ENCODE measurements at regions not wholly inside any gene's neighbourhood (a gene's known extent, or its start where the extent isn't known, plus 50 kb on each side); places are given as distances from the start of the nearest gene placed in this dataset.

DNA sequence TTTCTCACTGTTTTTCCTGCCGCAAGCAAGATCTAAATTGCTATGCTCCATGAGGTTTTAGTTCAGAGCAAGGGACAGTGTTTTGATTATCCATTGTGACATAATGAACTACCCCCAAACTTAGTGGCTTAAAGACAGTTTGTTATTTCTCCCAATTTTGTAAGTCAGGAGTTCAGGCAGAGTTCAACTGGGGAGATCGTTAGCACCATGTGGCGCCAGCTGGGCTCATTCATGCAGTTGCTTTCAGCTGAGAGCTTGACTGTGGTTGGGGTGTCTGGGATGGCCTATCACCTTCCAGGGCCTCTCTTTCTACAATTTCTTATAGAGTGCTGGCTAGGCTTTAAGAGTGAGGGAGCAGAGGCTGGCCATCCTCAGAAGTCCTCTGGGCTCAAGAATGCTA lies 382.9 kb upstream of the CELF4 start:
- no peak for DNase-seq (ENCODE audit: low read depth)

DNA sequence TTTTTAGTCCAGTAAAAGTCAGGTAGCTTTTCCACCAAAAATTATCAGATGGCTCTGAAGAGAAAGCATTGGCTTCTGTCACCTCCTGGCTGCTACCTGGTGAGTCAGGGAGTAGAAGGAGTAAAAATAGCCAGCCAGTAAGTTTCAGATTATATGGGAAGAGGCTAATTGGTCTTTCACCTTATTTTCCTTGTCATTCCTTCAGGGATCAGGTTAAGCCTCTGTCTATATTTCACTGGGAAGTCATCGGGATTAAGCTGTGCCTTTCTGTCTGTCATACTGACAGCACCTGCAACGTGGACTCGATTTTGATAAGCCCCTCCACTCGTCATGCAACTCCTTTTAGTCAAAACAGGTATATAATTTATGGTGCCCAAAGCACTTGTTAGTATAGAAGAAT lies 380.7 kb upstream of the CELF4 start:
- no peak for DNase-seq (ENCODE audit: low read depth)

DNA sequence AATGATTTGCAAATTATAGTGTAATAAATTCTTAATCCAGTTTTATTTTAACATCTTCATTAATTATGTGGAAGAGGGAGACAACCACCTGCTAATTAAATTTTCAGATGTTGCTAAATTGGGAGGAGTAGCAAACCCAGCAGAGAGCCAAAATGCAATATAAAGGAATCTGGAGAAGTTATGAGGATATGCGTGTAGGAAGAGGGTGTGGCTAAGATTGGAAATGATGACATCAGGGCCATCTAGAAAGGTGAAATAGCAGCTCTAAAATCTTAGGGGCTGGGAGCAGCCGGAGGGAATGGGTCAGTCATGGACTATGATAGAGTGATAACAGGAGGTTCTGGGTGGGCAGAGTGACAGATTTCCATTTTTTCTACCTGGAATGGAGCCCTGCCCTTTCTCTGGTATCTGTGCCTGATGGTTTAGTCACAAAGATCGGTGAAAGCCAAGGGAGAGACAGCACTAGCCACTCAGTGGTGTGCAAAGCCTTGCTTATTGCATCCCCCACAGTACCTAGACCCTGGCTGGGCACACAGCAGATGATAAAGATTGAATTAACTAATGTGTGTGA lies 379.2 kb upstream of the CELF4 start:
- DNase-seq (ENCODE audit: low read depth): no peak

DNA sequence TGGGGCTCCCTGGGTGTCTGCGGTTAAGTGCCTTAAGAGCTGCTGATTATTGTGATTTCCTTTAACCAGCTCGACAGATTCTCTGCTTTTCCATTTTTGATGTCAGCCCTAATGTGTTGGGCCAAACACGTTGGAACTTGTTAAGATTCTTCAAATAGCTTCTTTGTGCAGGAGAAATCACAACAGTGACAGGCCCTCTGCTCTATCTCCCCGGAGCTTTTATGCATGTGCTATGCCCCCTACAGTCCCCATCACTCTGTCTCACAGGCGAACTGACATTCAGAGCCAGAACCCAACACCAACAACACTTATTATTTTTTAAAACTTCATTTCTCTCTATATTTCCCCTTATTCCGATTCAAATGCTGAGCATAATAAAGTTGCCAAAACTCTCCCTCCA lies 371.7 kb upstream of the CELF4 start:
- no peak for DNase-seq (ENCODE audit: low read depth)

DNA sequence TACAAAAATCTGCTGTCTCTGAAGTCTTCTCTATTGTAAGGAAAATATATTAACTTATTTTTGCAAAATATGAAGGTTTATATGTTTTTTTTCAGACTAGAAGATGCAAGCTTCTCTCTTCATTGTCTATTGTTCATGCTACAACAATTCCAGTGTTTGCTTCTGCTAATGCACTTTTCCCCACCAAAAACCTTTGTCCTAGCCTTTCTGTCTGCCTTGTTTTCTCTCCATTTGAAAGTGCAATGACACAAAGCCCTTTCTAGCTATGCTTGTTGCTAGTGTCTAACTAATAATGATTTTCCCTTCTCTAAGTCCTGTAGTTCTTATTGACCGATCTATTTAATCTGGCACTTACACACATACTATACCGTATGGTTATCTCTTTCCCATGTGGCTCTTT lies 369.5 kb upstream of the CELF4 start:
- DNase-seq (ENCODE audit: low read depth): no peak

DNA sequence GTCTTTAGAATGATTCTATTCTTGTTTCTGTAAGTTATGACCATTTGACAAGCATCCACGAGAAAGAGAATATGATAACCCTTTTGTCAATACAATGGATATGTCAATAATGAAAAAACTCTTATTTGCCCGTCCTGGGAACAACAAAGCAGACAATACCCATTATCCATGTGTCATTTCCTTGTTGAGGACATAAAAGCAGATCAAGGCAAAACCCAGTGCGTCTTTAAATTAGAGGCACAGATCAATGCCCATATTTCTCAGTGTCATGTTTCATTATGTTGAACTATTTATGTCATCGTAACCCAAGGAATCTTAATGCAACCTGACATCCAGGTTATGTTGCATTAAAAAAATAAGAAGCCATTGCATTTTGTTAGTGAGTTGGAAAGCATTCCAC lies 365.0 kb upstream of the CELF4 start:
- no peak for DNase-seq (ENCODE audit: low read depth)

DNA sequence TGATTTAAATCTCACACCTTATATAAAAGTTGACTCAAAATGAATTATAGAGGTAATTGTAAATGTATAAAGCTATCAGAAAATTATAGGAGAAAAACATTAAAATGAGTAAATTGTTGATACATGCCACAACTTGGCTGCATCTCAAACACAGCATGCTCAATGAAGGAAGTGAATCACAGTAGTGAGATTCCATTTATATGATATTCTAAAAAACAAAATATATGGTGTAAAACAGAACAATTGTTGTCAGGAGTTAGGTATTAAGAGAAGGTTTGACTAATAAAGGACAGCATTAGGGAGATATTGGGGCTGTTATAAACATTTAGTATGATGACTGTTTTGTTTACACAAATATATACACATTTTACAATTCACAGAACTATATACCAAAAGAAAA lies 356.6 kb upstream of the CELF4 start:
- DNase-seq (ENCODE audit: low read depth): no peak

DNA sequence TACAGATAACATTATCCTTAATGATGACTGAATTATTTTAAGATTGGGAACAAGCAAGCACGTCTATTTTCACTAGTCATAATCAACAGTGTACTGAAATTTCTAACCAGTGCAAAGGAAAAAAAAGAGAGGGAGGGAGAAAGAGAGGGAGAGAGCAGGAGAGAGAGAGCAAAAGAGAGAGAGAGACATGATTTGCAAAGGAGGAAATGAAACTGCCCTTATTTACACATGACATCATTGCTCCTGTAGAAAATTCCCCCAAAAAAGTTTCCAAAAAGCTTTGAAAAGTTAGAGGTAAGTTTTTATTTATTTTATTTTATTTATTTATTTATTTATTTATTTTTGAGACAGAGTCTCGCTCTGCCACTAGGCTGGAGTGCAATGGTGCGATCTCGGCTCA lies 355.3 kb upstream of the CELF4 start:
- no peak for DNase-seq (ENCODE audit: low read depth)

DNA sequence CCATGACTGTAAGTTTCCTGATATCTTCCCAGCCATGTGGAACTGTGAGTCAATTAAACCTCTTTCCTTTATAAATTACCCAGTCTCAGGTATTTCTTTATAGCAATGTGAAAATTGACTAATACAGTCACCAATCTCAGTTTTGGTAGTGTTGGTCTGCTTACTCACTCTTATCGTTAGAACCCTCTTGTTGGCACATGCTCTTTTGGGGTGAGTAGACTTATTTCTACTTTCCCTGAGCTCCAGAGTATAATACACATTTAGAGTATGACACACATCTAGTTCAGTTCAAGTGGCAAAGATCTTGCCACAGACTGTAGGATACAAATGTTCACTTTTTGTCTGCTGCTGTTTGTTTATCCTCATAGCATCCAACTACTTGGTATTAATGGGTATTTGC lies 347.5 kb upstream of the CELF4 start:
- no peak for DNase-seq (ENCODE audit: low read depth)

DNA sequence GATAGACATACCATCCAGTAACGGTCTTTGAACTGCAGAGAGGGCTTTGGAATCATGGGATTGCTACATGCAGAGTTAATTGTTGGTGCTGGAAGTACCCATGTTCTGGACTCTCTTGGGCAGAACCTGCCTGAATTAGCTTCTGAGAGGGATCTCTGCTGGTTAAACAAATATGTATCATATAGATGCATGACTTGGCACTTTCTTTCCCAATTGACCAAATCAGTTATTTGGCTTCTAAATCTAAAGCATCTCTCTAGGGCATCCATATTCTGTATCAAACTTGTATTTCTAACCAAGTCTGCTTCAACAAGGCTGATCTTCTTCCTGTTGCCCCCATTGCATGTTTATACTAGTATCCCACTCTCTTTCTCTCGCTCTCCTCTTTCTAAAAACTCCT lies 336.7 kb upstream of the CELF4 start:
- DNase-seq (ENCODE audit: low read depth): no peak

DNA sequence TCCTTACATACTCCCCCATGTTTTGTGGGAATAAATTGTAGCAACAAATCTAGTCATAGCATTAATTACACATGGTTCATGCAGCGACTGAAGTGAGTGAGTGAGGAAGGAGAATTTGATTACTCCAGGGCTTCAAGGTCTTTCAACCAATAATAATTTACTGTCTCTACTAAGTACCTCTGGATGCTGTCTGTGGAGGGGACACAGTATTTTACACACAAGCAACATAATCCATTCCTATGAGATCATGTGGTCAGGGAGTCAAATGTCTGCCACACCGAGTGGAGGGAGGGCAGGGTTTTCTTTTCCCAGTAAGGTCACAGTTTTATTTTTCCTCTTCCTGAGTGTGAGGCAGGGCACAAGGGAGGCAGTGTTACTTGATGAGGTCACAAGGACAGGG lies 334.7 kb upstream of the CELF4 start:
- DNase-seq (ENCODE audit: low read depth): no peak

DNA sequence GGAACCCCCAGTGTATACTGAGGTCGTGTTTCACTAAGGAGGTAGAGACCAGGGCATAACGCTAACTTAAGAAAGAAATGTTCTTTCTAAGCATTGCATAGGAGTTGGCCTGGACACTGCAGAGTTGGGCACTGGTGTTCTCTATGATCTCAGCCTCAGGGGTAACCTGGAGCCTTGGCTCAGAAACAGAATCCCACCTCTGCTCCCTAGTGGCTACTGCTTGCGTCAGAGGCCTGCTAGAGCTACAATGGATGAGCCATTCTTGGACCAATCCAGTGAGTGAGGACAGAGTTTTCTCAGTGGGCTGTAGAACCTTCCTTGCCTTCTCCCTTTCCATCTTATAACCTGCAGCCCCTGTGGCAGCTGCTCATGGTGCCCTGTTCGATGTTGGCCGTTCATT lies 324.4 kb upstream of the CELF4 start:
- DNase-seq (ENCODE audit: low read depth): no peak

DNA sequence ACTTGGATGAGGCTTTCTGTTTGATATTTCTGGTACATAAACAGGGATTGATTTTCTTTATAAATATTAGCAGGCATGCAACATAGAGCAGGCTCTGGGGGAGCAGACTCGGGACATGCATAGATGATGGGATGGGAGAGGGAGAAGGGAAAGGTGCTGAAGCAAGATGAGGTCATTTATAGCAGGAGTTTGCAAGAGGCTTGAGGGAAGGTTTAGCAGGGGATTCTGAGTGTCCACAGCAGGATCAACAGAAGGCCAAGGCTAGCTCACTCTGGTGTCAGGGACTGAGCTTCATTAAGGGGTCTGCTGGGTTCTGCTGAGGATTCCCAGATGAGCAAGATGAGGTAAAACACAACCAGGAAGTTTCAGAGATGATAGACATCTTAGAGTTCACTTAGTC lies 309.1 kb upstream of the CELF4 start:
- DNase-seq (ENCODE audit: low read depth): no peak

DNA sequence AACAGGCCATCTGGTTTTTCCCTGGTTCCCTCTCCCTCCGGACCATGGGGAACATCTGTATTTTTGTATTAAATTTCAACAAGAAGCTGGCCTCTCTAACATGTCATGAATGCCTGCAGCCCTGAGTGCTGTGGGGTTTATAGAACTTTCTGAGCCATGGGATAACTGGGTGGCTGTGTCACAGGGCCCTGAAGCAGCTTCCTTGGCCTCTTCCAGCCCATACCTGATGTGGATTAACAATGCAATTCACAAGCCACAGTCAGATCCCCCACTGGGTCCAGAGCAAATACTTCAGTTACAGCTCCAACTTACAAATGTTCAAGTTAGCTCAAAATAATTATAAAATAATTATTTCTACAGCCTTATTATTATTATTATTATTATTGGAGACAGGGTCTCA lies 307.8 kb upstream of the CELF4 start:
- no peak for DNase-seq (ENCODE audit: low read depth)

DNA sequence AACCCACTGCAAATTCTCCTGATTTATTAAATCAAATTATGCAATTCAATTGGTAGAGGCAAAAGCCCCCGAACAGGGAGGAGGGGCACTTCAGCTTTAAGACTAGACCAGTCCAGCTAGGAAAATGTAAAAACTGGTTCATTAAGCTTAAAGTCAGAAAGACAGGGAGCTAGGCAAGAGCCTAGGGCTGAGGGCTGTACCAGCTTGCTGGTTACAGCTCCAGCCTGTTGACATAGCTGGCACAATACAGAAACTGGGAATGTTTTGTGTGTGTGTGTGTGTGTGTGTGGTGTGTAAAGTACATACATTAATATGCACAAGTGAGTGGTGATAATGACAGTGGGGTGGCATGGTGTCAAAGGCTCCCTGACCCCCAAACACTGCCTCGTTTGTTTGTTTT lies 307.0 kb upstream of the CELF4 start:
- DNase-seq (ENCODE audit: low read depth): no peak

DNA sequence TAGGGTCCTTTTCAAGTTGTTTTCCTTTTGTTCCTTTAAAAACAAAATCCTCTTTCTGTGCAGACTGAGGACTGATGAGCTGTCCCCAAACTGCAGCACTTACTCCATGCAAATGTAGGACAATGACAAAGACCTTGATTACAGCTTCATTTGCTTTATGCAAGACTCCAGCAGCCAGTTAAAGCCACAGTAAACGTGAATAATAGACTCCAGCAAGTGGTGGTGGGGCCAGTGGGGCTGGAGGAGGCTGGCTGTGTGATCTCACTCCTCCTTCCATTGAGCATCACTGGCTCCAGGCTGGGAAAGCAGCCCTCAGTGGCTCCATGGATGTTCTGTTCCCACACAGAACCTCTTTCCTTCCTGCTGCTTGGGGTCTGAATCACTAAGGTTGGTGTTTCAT lies 306.0 kb upstream of the CELF4 start:
- no peak for DNase-seq (ENCODE audit: low read depth)

DNA sequence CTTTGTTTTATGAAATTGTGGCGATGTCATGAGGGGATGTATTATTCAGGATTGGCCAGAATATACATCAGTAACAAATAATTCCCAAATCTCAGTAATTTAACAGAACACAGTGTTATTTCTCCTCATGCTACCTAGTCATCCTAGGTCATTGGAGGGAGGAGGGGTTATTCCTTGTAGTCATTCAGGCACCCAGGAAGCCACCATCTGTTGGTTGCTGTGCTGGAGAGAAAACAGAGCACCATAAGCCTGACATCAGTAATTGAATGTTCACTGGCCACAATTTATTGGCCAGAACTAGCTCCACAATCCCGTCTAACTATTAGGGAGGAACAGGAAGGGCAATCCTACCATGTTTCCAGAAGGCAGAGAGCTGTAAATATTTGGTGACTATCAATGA lies 303.5 kb upstream of the CELF4 start:
- DNase-seq (ENCODE audit: low read depth): no peak

DNA sequence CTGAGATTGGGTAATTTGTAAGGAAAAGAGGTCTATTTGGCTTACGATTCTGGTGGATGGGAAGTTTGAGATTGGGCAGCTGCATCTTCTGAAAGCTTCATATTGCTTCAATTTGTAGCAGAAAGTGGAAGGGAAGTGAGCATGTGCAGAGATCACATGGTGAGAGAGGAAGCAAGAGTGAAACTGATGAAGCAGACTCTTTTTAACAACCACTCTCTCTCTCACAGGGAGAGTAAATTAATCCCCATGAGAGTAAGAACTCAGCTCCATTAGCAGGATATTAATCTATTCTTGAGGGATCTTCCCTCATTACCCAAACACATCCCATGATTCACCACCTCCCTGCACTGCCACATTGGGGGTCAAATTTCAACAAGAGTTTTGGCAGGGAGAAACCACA lies 298.5 kb upstream of the CELF4 start:
- no peak for DNase-seq (ENCODE audit: low read depth)

DNA sequence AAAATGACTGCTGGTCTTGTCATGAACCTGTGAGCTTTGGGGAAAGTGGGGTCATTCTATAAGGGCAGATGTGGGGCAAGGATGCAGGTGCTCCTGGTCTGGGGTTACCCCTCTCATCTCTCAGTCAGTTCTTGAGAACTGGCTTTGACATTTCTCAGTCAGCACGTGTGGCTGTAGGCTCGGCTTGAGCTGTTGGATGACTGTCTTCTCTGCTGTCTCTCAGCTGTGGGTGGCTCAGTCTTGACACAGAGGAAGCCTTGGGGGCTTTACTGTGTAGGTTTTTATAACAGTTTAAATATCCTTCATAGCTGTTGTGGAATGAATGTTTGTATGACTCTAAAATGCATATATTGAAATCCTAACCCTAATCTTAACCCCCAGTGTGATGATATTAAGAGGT lies 296.4 kb upstream of the CELF4 start:
- no peak for DNase-seq (ENCODE audit: low read depth)

DNA sequence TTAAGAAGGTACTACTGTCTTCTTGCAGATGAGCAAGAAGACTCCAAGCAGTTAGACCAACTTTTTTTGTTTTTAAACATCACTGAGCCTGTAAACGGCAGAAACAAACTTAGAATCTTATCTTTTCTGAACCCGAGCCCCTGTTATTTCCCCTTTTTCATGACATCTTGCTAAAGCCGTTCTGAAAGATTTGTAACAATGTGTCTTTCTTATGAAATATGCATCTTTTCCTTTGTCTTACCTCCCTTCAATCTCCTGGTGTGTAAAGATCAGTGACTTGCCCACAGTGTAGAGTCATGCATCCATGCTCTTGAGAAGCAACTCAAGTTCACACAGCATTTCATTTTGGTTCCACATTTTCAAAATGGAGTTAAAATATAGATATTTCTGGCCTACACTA lies 288.8 kb upstream of the CELF4 start:
- no peak for DNase-seq (ENCODE audit: low read depth)

DNA sequence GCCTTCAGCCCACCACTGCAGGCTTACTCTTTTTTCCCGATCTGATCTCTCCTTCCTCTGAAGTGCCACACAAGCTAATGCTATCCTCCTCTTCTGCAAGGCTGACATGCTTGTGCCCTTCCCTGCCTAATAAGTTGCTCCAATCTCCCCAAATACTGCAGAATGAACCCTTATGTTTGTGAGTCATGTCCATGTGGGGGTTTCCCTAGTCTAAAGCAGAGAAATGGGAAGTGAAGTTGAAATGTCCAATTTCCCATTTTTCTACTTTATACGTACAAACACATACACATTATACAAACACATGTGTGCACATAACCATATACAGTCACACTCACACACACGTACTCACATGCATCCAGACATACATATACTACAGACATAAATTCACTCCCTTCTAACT lies 288.1 kb upstream of the CELF4 start:
- no peak for DNase-seq (ENCODE audit: low read depth)

DNA sequence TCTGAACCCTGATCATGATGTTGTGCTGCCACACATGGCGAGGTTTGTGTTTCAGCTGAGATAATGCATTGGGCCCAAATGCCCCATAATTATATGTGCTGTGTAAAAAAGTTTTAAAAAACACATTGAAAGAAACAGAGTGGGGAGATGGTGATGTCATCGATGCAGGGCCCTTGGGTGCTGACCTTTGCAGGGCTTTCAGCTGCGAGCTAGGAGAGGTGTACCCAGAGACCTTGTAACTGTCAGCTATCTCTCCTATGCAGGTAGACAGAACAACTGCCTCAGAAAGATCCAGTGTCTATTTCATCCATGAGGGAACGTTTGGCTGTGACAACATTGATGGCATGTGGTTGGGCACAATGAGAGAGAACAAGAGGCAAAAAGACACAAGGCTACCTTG lies 286.9 kb upstream of the CELF4 start:
- DNase-seq (ENCODE audit: low read depth): no peak

DNA sequence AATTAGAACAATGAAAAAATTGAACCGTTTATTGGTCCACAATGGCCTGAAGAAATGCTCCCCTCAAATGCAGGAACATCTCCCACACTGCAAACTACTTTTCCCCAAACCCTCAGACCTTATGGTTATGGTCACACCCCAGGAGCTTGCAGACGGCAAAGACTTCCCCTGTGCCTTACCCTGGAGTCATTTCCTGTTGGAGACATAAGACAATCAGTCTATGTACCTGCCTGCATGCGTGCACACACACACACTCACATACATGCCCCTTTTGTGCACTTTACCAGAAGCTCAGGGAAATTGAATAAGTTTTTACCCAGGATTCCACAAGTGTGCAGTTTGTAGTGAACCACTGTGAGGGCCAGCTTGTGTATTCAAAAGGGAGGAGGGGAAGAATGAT lies 281.9 kb upstream of the CELF4 start:
- no peak for DNase-seq (ENCODE audit: low read depth)

DNA sequence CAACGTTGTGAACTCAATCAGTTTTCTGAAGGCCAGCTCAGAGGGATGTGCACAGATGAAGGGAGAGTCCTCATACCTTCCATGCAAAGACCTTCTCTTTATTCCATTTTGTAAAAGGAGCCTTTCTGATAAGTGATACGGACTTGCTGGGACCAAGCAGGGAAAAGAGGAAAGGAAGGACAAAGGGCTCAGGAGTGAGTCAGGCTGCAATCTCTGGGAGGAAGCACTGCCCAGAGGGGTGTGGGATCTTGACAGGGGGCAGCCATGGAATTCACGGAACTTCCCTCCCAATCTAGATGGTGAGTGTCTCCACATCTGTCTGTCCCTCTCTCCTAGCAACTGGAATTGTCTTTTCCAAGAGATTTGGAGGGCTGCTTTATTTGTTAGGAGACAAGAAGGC lies 281.4 kb upstream of the CELF4 start:
- no peak for DNase-seq (ENCODE audit: low read depth)

DNA sequence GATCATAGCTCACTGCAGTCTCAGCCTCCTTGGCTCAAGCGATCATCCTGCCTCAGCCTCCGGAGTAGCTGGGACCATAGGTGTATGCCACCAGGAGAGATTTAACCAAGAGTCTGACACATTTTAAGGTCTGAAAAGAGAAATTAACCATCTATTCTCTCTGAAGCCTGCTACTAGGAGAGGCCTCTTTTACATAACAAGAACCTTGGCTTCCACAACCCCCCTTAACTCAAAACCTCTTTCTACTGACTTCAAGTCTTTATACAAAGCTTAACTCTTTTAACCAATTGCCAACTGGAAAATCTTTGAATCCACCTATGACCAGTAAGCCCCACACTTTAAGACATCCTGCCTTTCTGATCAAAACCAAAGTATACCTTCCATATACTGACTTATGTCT lies 279.9 kb upstream of the CELF4 start:
- DNase-seq (ENCODE audit: low read depth): no peak
